WERI-Rb-1 (cell line): ENCODE measurements at regions not wholly inside any gene's neighbourhood (a gene's known extent, or its start where the extent isn't known, plus 50 kb on each side); places are given as distances from the start of the nearest gene placed in this dataset.

ENCODE experiments used
- DNase-seq: peaks from one replicate; pipeline ENCODE4 v3.0.0-alpha.2; 2020
- H3K27ac ChIP-seq: fragments of 250-450 bp; sonication (Bioruptor Pico); 2 replicates; pipeline ENCODE4 v1.5.1; 2020; ENCODE audit warnings: mild to moderate bottlenecking, moderate library complexity
- H3K27me3 ChIP-seq: fragments of 250-450 bp; sonication (Bioruptor Pico); 2 replicates; pipeline ENCODE4 v1.5.1; 2021; ENCODE audit warnings: mild to moderate bottlenecking, low read depth, moderate library complexity; ENCODE audit not compliant: insufficient read depth, severe bottlenecking
- H3K36me3 ChIP-seq: fragments of 250-450 bp; sonication (Bioruptor Pico); 2 replicates; pipeline ENCODE4 v1.5.1; 2020; ENCODE audit warnings: mild to moderate bottlenecking, moderate library complexity
- H3K4me3 ChIP-seq: 2 replicates; pipeline ENCODE4 v1.5.1; 2011; ENCODE audit warnings: low read depth, mild to moderate bottlenecking, control low read depth, low read length
- H3K9me3 ChIP-seq: fragments of 250-450 bp; sonication (Bioruptor Pico); 2 replicates; pipeline ENCODE4 v1.5.1; 2021; ENCODE audit warnings: mild to moderate bottlenecking, moderate library complexity; ENCODE audit not compliant: severe bottlenecking
- CTCF ChIP-seq: IDR thresholded peaks from 2 replicates; pipeline ENCODE4 v1.5.1; 2011; ENCODE audit warnings: low read depth, mild to moderate bottlenecking, control low read depth, inconsistent platforms, low read length

DNA sequence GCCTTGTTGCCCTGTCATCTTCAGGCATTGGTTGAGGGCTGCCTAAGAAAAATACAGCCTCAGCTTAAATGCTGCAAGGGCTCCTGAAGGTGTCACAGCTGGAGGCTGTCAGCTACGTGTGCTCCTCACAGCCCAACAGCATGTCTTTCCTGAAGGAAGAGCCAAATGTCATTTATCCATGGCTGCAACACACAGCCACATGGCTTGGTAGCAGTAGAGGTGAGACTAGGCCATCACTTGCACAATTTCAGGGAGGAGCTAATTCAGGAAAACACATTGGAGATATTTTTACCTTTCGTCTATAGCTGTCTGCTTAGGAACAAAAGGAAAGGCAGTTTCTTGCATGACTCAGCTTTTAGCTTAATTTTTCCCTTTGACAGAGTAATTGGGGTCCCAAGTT, 260.7 kb downstream of the SYK start:
- TF ChIP-seq CTCF = no peak
- Histone ChIP-seq H3K9me3 (no peaks in the 10 kb centered on the region), H3K27ac (no peak overlapping the region), H3K36me3 (no peaks in the 10 kb centered on the region), H3K27me3 (no peaks in the 10 kb centered on the region), H3K4me3 (no peak overlapping the region)
- DNase-seq = no peak

- Histone ChIP-seq H3K4me3 (no peak overlapping the region), H3K27me3 (no peaks in the 10 kb centered on the region), H3K27ac (no peak overlapping the region), H3K36me3 (no peaks in the 10 kb centered on the region), H3K9me3 (no peaks in the 10 kb centered on the region)
- no peak for DNase-seq
- no peak for TF ChIP-seq CTCF
Measured at GRCh38 chr9:91063471-91063870, 261.9 kb downstream of the SYK start.

- TF ChIP-seq CTCF = no peak
- Histone ChIP-seq H3K27me3 (no peaks in the 10 kb centered on the region), H3K9me3 (no peaks in the 10 kb centered on the region), H3K27ac (no peak overlapping the region), H3K36me3 (no peaks in the 10 kb centered on the region), H3K4me3 (no peak overlapping the region)
- DNase-seq = no peak
Measured at GRCh38 chr9:91065231-91066041, 263.8 kb downstream of the SYK start.

GRCh38 chr9:91066042-91066415, 264.4 kb downstream of the SYK start:
- TF ChIP-seq CTCF = no peak
- Histone ChIP-seq H3K27ac (no peak overlapping the region), H3K4me3 (no peak overlapping the region), H3K27me3 (no peaks in the 10 kb centered on the region), H3K9me3 (no peaks in the 10 kb centered on the region), H3K36me3 (no peaks in the 10 kb centered on the region)
- no peak for DNase-seq

DNA sequence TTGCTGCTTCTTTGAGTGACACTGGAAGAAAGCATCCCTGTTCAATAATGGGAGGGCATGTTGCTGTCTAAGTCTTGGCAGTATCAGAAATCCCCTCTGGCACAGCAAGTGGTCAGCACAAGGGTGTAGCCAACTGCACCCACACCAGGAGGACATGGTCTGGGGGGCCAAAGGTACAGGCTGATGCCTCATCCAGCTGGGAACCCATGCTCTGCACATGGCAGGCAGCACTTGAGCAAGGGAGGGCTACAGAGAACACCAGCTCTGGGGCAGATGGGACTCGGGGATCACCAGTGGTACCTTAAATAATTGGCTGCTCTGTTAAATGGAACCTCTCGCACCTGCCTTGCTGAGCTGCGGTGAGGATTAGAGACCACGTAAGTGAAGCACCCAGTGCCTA, 265.2 kb downstream of the SYK start:
- Histone ChIP-seq H3K9me3 (no peaks in the 10 kb centered on the region), H3K4me3 (no peak overlapping the region), H3K27me3 (no peaks in the 10 kb centered on the region), H3K36me3 (no peaks in the 10 kb centered on the region), H3K27ac (no peak overlapping the region)
- no peak for TF ChIP-seq CTCF
- no peak for DNase-seq
